COLO668 (cell line): ENCODE measurements at regions not wholly inside any gene's neighbourhood (a gene's known extent, or its start where the extent isn't known, plus 50 kb on each side); places are given as distances from the start of the nearest gene placed in this dataset.

Experiments used
- DNase-seq: peaks from one replicate; lab custom pipeline; 2025; ENCODE audit not compliant: unreplicated experiment; lab: John Stamatoyannopoulos, UW

DNA sequence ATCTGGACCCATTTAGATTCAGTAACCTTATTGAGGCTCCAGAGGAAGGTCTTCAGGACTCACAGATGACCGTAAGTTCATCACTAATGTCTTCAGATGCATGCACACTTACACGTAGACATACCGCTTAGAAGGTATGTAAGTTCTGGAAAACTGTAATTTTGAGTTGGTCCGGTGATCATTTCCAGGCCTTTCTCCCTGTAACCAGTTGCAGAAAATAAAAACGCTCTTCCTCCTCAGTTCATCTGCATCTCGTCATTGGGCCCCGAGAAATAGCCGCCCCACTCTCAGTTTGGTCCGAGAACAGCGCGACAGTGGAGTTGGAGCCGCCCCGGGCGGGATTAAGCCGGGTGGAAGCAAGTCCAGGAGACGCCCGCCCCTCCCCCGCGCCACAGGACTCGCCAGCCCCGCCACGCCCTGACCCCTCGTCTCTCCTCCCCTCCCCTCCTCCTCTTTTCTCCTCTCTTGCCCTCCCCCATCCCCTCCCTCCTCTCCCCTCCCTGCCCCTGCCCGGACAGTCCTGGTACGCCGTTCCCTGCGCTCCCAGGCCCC, 83.7 kb downstream of the TNFAIP2 start:
- no peak for DNase-seq

DNA sequence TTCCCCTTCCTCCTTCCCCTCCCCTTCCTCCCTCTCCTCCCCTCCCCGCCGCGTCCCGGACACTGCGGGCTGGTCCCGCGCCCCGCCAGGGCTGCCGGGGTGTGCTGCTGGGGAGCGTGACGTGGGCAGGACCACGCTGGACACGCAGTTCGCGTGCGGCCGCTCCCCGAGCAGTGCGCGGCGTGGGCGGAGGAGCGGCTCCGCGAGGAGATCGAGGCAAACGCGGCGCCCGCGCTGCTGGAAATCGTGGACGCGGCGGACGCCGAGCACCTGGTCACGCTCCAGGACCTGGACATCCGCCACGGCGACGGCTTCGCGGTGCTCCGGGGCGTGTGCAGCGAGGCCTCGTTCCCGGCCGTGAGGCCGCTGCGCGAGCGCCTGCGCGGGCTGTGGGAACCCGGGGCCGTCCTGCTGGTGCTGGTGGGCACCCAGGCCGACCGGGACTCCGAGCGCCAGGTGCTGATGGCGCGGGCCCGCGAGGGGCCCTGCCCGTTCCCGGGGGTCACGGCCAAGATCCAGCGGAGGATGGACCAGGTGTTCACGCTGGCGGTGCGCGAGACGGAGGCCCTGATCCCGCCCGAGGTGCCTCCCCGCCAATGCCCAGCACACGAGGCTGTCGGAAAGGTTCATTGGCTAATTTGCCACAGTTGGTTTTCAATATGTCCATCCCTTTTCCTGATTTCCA, 84.3 kb downstream of the TNFAIP2 start:
- no peak for DNase-seq

DNA sequence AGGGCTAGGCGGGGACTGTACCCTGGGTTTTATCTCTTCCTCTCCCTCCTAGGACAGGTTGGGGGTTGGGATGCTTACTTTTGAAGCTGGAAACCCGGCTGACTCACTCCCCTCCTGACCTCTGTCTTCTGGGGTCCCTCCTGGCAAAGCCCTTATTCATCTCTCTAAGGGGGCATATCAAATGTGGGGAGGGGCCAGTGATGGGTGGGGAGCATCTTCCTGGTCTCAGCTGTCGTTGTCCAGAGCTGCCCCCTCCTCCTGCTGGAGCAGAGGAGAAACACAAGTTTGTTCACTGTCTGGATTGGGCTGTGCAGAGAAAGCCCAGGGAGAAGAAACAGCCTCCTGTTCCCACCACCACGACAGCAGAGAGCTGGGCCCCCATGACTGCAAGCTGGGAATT, 85.8 kb downstream of the TNFAIP2 start:
- no peak for DNase-seq

DNA sequence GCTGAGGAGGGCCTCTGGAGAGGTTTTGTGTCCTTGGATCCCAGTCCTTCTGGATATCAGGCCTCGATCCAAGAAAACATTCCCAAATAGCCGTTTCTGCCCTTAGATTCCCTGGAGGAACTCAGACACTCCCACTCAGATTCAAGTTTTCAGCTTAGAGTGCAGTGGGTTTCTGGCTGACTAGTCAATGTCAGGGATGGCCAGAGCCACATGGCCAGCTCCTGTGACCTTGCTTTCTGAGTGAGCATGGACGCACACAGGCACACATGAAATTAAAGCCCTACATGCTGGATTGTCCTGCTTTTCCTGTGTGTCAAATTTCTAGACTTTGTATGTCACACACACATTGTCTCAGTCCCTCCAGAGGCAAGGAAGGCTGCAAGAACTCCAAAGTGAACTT, 86.2 kb downstream of the TNFAIP2 start:
- DNase-seq = no peak

DNA sequence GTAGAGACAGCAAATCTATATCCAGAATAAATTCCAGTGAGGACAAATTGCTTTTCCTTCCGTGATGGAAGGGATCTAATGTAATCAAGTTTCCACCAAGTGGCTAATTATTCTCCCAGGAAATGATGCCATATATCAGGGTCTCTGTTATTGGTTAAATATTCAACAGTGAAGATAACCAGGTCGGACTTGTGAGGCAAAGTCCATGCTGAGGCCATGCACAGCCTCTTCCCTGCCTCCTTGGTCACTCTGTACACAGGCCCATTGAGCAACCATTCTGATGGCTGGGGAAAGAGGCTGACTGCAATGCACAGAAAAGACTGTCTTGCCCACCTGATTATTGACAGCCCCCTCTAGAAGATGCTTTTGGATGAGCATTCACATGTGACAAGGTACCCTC, 90.1 kb downstream of the TNFAIP2 start:
- no peak for DNase-seq

DNA sequence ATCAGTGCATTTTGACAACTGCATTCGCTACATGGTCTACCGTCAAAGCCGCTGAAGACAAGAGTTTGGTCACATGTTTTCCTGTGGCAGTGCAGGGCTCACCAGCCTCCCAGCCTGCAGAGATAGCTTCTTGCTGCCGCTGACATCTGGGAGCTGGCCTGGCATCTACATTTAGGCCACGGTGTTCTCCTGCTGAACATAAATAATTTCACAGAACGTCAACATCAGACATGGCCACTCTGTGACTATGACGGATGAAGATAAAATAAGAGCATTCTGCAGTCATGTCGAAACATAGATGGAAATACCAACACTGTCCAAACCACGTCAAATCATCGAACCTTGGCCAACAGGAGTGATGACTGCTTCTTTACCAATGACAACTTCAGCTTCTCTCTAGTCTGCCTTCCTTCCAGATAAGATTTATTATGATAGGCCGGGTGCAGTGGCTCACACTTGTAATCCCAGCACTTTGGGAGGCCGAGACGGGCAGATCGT, 91.2 kb downstream of the TNFAIP2 start:
- DNase-seq = no peak

- DNase-seq = no peak
Measured at GRCh38 chr14:103216399-103216798, 93.1 kb downstream of the TNFAIP2 start.

- DNase-seq = no peak
Measured at GRCh38 chr14:103216857-103217256, 93.6 kb downstream of the TNFAIP2 start.

DNA sequence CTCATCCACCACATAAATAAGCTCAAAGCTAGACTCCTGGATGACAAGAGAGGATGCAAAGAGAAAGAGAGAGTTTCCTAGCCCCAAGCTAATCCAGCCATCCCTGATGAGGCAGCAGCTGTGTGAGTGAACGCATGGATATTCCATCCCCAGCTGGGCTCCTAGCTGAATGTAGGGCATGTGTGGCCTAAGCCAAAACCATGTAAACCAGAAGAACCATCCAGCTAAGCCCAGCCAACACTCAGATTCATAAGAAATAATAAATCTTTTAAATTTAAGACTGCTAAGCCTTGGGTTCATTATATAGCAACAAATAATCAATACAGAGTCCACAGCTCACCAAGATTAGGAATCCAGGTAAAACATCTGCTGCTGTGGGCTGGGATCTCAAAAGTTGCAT, 94.3 kb downstream of the TNFAIP2 start:
- DNase-seq = no peak

DNA sequence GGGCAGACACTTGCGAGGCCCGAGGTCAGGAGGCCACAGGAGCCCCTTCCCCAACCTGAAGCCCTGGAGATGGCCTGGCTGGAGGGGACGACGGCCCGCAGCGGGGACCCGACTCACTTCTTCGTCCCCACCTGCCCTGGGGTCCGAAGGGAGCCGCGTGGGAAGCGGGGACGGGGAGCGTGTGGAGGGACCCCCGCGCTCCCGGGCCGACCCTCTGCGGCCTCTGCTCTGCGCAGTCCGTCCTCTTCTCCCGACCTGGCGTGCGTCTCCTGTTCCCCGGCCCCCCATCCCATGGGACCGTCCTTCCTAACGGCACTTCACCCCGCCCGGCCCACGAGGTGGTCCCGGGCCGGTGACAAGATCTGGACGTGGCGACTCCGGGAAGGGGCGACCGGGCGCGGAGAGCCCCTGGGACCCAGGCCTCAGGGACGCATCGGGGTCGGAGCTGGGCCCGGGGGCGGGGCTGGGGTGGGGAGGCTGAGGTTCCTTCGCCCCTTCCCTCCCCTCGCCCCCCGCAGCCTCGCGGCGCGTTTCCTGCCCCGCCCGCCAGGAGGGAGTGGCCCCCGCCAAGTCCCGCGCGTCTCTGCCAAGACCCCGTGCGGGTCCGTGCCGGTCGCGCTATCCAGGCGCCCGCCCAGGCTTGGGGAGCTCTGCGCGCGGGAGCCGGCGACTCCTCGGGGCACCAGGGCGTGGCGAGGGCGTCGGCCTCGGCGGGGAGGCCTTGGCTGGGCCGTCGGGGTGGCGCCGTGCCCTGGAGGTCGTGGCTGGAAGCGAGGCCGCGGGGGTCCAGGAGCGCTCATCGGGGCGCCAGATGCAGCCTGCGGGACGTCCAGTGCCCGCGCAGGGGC, 97.1 kb downstream of the TNFAIP2 start:
- DNase-seq = no peak

DNA sequence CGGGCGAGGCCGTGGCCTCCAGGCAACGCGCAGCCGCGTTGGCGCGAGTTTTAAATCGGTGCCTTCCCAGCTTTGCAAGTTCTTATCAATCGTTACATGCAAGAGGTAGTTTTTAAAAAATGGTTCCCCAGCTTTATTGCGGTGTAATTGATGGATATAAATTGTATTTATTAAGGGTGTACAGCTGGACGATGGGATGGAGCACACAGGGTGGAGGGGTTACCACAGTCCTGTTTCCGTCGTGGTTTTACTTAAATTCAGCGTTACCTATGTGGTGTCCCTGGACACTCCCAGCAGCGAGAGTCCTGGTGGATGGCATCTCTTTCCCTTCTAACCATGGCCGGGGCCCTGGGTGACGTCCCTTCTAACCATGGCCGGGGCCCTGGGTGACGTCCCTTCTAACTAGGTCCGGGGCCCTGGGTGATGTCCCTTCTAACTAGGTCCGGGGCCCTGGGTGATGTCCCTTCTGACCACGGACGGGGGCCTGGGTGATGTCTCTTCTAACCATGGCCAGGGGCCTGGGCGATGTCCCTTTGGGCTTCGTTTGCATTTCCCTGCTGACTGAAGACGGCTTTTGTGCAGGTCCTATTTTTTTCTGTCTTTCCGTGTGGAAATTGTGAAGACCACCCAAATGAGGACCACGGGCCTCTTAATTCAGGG, 97.9 kb downstream of the TNFAIP2 start:
- DNase-seq = no peak

DNA sequence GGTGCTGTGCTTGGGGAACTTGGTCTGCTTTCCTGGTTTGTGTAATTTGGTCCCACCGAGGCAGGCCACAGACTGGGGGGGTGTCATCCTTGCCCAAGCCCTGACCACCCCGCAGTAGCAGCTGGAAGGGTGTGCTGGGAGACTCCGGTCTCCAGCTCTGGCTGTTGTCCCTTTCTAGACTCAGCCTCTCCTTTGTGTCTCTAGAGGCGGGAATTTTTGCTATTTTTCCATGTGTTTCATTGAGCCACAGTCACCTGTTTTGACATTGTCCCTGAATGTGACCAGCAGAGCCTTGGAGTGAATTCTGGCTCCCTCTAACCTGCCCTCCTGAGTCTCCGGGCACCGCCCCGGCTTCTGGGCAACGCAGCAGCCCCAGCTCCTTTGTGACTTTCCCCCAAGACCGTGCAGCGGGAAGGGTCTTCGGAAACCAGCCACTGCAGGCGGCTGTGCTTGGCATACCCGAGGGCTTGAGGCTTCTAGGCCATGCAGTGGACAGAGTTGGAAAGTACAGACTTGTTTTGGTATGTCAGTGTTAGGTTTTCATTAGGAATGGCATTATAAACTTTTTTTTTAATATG, 98.6 kb downstream of the TNFAIP2 start:
- no peak for DNase-seq

DNA sequence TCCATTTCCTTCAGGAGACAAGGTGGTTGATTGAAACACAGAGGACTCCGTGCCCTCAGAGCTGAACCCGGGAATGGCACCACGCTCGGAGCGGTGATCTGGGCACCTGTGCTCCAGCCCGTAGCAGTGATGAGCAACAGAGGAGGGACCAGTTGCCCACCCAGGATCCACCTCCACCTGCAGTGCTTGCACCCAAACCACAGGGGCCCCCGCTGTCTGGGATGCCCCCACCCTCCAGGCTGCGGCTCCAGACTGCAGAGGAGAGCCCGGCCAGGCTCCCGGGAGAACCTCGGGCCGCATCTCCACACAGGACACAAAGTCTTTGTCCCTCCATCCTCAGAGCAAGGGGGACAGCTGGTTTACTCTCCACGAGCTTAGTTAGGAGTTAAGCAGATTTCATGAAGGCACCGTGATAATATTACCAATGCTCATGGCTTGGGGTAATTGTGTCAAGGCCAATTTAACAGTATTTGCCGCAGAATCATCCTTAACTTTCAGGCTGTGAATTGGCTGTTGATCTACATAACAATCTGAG, 100.6 kb downstream of the TNFAIP2 start:
- DNase-seq = no peak

DNA sequence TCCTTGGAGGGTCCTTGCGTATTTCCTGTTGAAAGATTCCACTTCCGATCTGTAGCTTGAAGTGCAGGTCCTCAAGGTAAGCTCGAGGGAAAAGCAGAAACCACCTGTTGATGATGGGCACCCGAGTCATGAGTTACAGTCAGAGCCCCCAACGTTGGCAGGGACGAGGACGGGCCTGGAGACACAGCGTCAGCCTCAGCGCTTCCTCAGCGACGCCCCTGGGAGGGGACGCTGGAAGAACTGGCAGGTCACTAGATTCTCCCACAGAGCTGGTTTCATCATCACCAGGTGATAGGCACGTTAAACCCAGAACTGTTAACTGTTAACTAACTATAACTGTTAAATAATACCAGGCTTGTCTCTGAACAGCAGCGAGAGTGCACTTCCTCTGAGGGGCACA, 101.8 kb downstream of the TNFAIP2 start:
- no peak for DNase-seq

DNA sequence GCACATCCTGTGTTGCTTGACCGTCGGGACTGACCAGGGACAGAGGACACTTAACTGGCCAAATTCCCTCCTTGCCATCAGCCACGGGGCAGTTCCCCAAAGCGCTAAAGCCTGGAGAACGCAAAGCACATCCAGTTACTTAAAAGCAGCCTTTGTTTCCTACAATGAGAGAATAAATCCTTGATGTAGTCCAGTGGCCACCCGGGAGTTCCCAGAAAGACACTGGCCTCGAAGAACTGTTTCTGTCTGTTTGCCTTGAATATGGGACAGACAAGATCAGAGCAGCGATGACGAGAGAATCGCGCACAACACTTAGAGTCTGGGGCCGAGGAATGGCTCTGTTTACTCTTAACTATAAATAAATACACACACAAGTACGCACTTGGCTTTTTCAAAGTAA, 102.2 kb downstream of the TNFAIP2 start:
- DNase-seq = no peak

- no peak for DNase-seq
Measured at GRCh38 chr14:103227094-103227768, 104.0 kb downstream of the TNFAIP2 start.

GRCh38 chr14:103228076-103228806, 105.0 kb downstream of the TNFAIP2 start:
- no peak for DNase-seq

GRCh38 chr14:103228866-103229265, 105.2 kb upstream of the EIF5 start:
- no peak for DNase-seq

DNA sequence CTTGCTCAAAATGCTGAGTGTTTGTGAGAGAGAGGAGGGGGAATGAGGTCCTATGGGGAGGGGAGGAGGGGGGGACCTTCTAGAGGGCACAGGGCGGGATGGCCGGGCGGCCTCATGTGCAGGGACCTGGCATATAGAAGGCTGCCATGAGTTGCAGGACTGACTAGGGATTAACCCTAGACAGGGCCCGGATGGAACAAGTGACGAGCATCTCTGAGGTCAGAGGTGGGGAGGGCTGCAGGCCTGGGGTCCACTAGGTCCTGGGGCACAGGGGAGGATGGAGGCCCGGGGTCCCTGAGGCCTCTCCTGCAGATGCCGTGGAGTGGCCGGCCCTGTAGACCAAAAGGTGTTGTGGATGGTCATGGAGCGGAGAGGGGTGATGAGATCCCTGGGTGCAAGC, 104.0 kb upstream of the EIF5 start:
- DNase-seq = no peak
